Neuronal stem cell (in vitro differentiated cells): ENCODE measurements at regions not wholly inside any gene's neighbourhood (a gene's known extent, or its start where the extent isn't known, plus 50 kb on each side); places are given as distances from the start of the nearest gene placed in this dataset.

Experiments used
- DNase-seq: peaks from one replicate; pipeline ENCODE4 v3.0.0-alpha.2; 2013; ENCODE audit warnings: low spot score
- H2AFZ ChIP-seq: one replicate; pipeline ENCODE4 v1.6.1; 2013; ENCODE audit warnings: mild to moderate bottlenecking, low read length, inconsistent platforms
- H2AK5ac ChIP-seq: 2 replicates; pipeline ENCODE4 v1.6.1; 2013; ENCODE audit warnings: low read depth, mild to moderate bottlenecking, inconsistent platforms, low read length, moderate library complexity, mixed read lengths
- H2BK120ac ChIP-seq: 2 replicates; pipeline ENCODE4 v1.6.1; 2013; ENCODE audit warnings: low read depth, mild to moderate bottlenecking, inconsistent platforms, low read length, moderate library complexity, mixed read lengths
- H2BK12ac ChIP-seq: one replicate; pipeline ENCODE4 v1.6.1; 2013; ENCODE audit warnings: low read length, inconsistent platforms
- H2BK15ac ChIP-seq: 2 replicates; pipeline ENCODE4 v1.6.1; 2013; ENCODE audit warnings: mild to moderate bottlenecking, low read length, inconsistent platforms, mixed read lengths
- H2BK5ac ChIP-seq: one replicate; pipeline ENCODE4 v1.6.1; 2013; ENCODE audit warnings: inconsistent platforms, mild to moderate bottlenecking, low read length, moderate library complexity
- H3K14ac ChIP-seq: one replicate; pipeline ENCODE4 v1.6.1; 2013; ENCODE audit warnings: low read length, inconsistent platforms
- H3K18ac ChIP-seq: 2 replicates; pipeline ENCODE4 v1.6.1; 2013; ENCODE audit warnings: low read length, inconsistent platforms
- H3K23ac ChIP-seq: 2 replicates; pipeline ENCODE4 v1.6.1; 2013; ENCODE audit warnings: low read depth, mild to moderate bottlenecking, mixed read lengths, low read length, inconsistent platforms; ENCODE audit not compliant: poor library complexity
- H3K27ac ChIP-seq: replicated peaks from 3 replicates; pipeline ENCODE4 v1.5.1; 2013; ENCODE audit warnings: low read length, inconsistent platforms
- H3K27me3 ChIP-seq, 3 experiments: 2 replicates each; pipeline ENCODE4 v1.6.1; 2013; ENCODE audit warnings: low read length in 3 of 3, mild to moderate bottlenecking in 2 of 3, inconsistent platforms in 1 of 3, low read depth in 1 of 3, mixed read lengths in 1 of 3, moderate library complexity in 1 of 3; ENCODE audit not compliant: control insufficient read depth in 3 of 3, insufficient read depth in 3 of 3
- H3K36me3 ChIP-seq, 2 donors: replicated peaks in 1 of 2; 2 replicates each; pipeline ENCODE4 v1.6.1; 2013; ENCODE audit warnings: low read length in 2 of 2; ENCODE audit not compliant: control insufficient read depth in 2 of 2, insufficient read depth in 2 of 2
- H3K4ac ChIP-seq: 2 replicates; pipeline ENCODE4 v1.6.1; 2013; ENCODE audit warnings: inconsistent platforms, mild to moderate bottlenecking, low read length, moderate library complexity
- H3K4me1 ChIP-seq, 2 donors: 1 replicate in 1 of 2; 2 replicates in 1 of 2; pipeline ENCODE4 v1.6.1; 2013; ENCODE audit warnings: low read length in 2 of 2, low read depth in 1 of 2; ENCODE audit not compliant: control insufficient read depth in 2 of 2, insufficient read depth in 1 of 2
- H3K4me2 ChIP-seq: one replicate; pipeline ENCODE4 v1.6.1; 2013; ENCODE audit warnings: mild to moderate bottlenecking, low read length, inconsistent platforms; ENCODE audit not compliant: insufficient read depth, poor library complexity, severe bottlenecking
- H3K4me3 ChIP-seq, 2 donors: 2 replicates each; pipeline ENCODE4 v1.5.1; 2013; ENCODE audit warnings: low read length in 2 of 2, mild to moderate bottlenecking in 2 of 2, inconsistent platforms in 1 of 2, moderate library complexity in 1 of 2
- H3K79me1 ChIP-seq: one replicate; pipeline ENCODE4 v1.6.1; 2013; ENCODE audit warnings: low read depth, mild to moderate bottlenecking, inconsistent platforms, low read length, moderate library complexity
- H3K9ac ChIP-seq: one replicate; pipeline ENCODE4 v1.6.1; 2013; ENCODE audit warnings: mild to moderate bottlenecking, low read depth, low read length, inconsistent platforms; ENCODE audit not compliant: poor library complexity
- H3K9me3 ChIP-seq, 2 donors: replicated peaks in 1 of 2; 2 replicates each; pipeline versions ENCODE3 to v1.6.1; 2013; ENCODE audit warnings: low read length in 2 of 2, mild to moderate bottlenecking in 2 of 2, inconsistent platforms in 1 of 2, low read depth in 1 of 2, mixed read lengths in 1 of 2, moderate library complexity in 1 of 2; ENCODE audit not compliant: control insufficient read depth in 2 of 2, insufficient read depth in 1 of 2
- H4K8ac ChIP-seq: one replicate; pipeline ENCODE4 v1.6.1; 2013; ENCODE audit warnings: low read depth, mild to moderate bottlenecking, inconsistent platforms, low read length, moderate library complexity
- H4K91ac ChIP-seq: one replicate; pipeline ENCODE4 v1.6.1; 2013; ENCODE audit warnings: low read length, low read depth, mild to moderate bottlenecking, inconsistent platforms; ENCODE audit not compliant: poor library complexity
- WGBS, 2 donors: extraction: QIAGEN DNeasy Blood & Tissue Kit; methylation state at CpG; one replicate each; pipeline ENCODE4 v1.1.7; 2013; ENCODE audit warnings: missing lambda C conversion rate in 2 of 2, mixed read lengths in 1 of 2; ENCODE audit not compliant: insufficient read length in 2 of 2, insufficient replicate concordance in 1 of 2; ENCODE audit errors: extremely low coverage in 2 of 2; 5-methylcytosine and 5-hydroxymethylcytosine counted together

GRCh38 chr1:185585770-185586169 is 148.4 kb upstream of the HMCN1 start:
- Histone ChIP-seq H2BK12ac (no peak overlapping the region), H3K4ac (no peak overlapping the region), H3K18ac (no peak overlapping the region), H2BK5ac (no peak overlapping the region), H3K27ac (no peak overlapping the region), H3K14ac (no peak overlapping the region), H3K36me3 (no peaks in the 10 kb centered on the region), H3K27me3 (no peaks in the 10 kb centered on the region), H3K23ac (no peak overlapping the region), H2AK5ac (no peak overlapping the region), H3K9me3 (peaks cover 0 to 7% of the 10 kb centered on the region in 2 donors), H2AFZ (no peak overlapping the region), H3K4me1 (no peaks in the 10 kb centered on the region), H3K4me2 (no peak overlapping the region), H3K79me1 (no peaks in the 10 kb centered on the region), H3K4me3 (no peak overlapping the region), H2BK120ac (no peak overlapping the region), H4K91ac (no peak overlapping the region), H4K8ac (no peak overlapping the region), H3K9ac (no peak overlapping the region), H2BK15ac (no peak overlapping the region)
- no CpG with 5 or more reads among the region's 8 CpGs for WGBS, 2 donors
- DNase-seq: no peak

GRCh38 chr1:185581961-185582725 is 152.0 kb upstream of the HMCN1 start:
- H3K9me3 ChIP-seq: peaks cover 0 to 7% of the 10 kb centered on the region in 2 donors
- no peak overlapping the region for H4K91ac ChIP-seq
- H3K79me1 ChIP-seq: no peaks in the 10 kb centered on the region
- H3K14ac ChIP-seq: no peak overlapping the region
- no peak overlapping the region for H2AFZ ChIP-seq
- no peak overlapping the region for H3K23ac ChIP-seq
- H2AK5ac ChIP-seq: no peak overlapping the region
- no peak overlapping the region for H3K4ac ChIP-seq
- no peak overlapping the region for H2BK120ac ChIP-seq
- no peak overlapping the region for H3K18ac ChIP-seq
- H3K4me1 ChIP-seq: no peaks in the 10 kb centered on the region
- no peaks in the 10 kb centered on the region for H3K27me3 ChIP-seq
- H3K4me3 ChIP-seq: no peak overlapping the region
- H4K8ac ChIP-seq: no peak overlapping the region
- no peak overlapping the region for H2BK5ac ChIP-seq
- no peak overlapping the region for H3K4me2 ChIP-seq
- H3K9ac ChIP-seq: no peak overlapping the region
- H2BK12ac ChIP-seq: no peak overlapping the region
- no peak for DNase-seq
- H3K36me3 ChIP-seq: no peaks in the 10 kb centered on the region
- no peak overlapping the region for H3K27ac ChIP-seq
- H2BK15ac ChIP-seq: no peak overlapping the region
- no CpG with 5 or more reads among the region's 4 CpGs for WGBS, 2 donors

GRCh38 chr1:185581020-185581419 is 153.2 kb upstream of the HMCN1 start:
- H4K8ac ChIP-seq: no peak overlapping the region
- peaks cover 0 to 6% of the 10 kb centered on the region in 2 donors for H3K9me3 ChIP-seq
- H3K79me1 ChIP-seq: no peaks in the 10 kb centered on the region
- no peak overlapping the region for H2BK5ac ChIP-seq
- WGBS, 2 donors: no CpG with 5 or more reads among the region's 2 CpGs
- no peak for DNase-seq
- no peak overlapping the region for H2BK12ac ChIP-seq
- no peak overlapping the region for H2AFZ ChIP-seq
- H2BK15ac ChIP-seq: no peak overlapping the region
- no peak overlapping the region for H3K14ac ChIP-seq
- no peak overlapping the region for H3K4me3 ChIP-seq
- no peak overlapping the region for H3K4me2 ChIP-seq
- no peak overlapping the region for H2BK120ac ChIP-seq
- H3K18ac ChIP-seq: no peak overlapping the region
- no peaks in the 10 kb centered on the region for H3K4me1 ChIP-seq
- H3K36me3 ChIP-seq: no peaks in the 10 kb centered on the region
- H4K91ac ChIP-seq: no peak overlapping the region
- no peak overlapping the region for H3K9ac ChIP-seq
- no peak overlapping the region for H3K27ac ChIP-seq
- H3K27me3 ChIP-seq: no peaks in the 10 kb centered on the region
- no peak overlapping the region for H2AK5ac ChIP-seq
- no peak overlapping the region for H3K4ac ChIP-seq
- no peak overlapping the region for H3K23ac ChIP-seq

- no peak overlapping the region for H3K4me3 ChIP-seq
- H2AK5ac ChIP-seq: no peak overlapping the region
- H3K36me3 ChIP-seq: no peaks in the 10 kb centered on the region
- H3K4me1 ChIP-seq: no peaks in the 10 kb centered on the region
- no peak overlapping the region for H3K27ac ChIP-seq
- WGBS, 2 donors: no CpG with 5 or more reads among the region's 3 CpGs
- no peak overlapping the region for H3K9ac ChIP-seq
- H3K27me3 ChIP-seq: no peaks in the 10 kb centered on the region
- H3K9me3 ChIP-seq: peaks cover 0 to 2% of the 10 kb centered on the region in 2 donors
- H2BK120ac ChIP-seq: no peak overlapping the region
- H4K8ac ChIP-seq: no peak overlapping the region
- no peak overlapping the region for H2BK5ac ChIP-seq
- no peak overlapping the region for H3K4ac ChIP-seq
- no peak overlapping the region for H3K14ac ChIP-seq
- no peak overlapping the region for H2AFZ ChIP-seq
- DNase-seq: no peak
- no peaks in the 10 kb centered on the region for H3K79me1 ChIP-seq
- H2BK15ac ChIP-seq: no peak overlapping the region
- H2BK12ac ChIP-seq: no peak overlapping the region
- no peak overlapping the region for H4K91ac ChIP-seq
- no peak overlapping the region for H3K18ac ChIP-seq
- no peak overlapping the region for H3K4me2 ChIP-seq
- H3K23ac ChIP-seq: no peak overlapping the region
These were observed 155.9 kb upstream of the HMCN1 start for GRCh38 chr1:185578293-185578692.
